OCI-LY1 (cell line): ENCODE measurements at regions not wholly inside any gene's neighbourhood (a gene's known extent, or its start where the extent isn't known, plus 50 kb on each side); places are given as distances from the start of the nearest gene placed in this dataset.

ENCODE experiments used
- H2AFZ ChIP-seq: fragments of 200-600 bp; sonication (generic), shearing (Covaris generic); 2 replicates; pipeline ENCODE4 v1.6.0; 2014; ENCODE audit warnings: antibody characterized with exemption, mild to moderate bottlenecking, low read length
- H3F3A ChIP-seq: fragments of 200-600 bp; sonication (generic), shearing (Covaris generic); 2 replicates; pipeline ENCODE4 v1.6.0; 2014; ENCODE audit warnings: mild to moderate bottlenecking, antibody characterized with exemption, low read length, moderate library complexity; ENCODE audit not compliant: insufficient read depth
- H3K27ac ChIP-seq: fragments of 200-600 bp; sonication (generic); 2 replicates; pipeline ENCODE4 v1.5.1; 2014; ENCODE audit warnings: low read length, mixed run types, mild to moderate bottlenecking, low read depth; ENCODE audit not compliant: poor library complexity, severe bottlenecking
- H3K27me3 ChIP-seq: fragments of 200-600 bp; sonication (generic); 2 replicates; pipeline ENCODE4 v1.6.0; 2014; ENCODE audit warnings: antibody characterized with exemption, mild to moderate bottlenecking, low read length, moderate library complexity; ENCODE audit not compliant: insufficient read depth
- H3K36me3 ChIP-seq: fragments of 200-600 bp; sonication (generic); 2 replicates; pipeline ENCODE4 v1.6.1; 2014; ENCODE audit warnings: mild to moderate bottlenecking, antibody characterized with exemption, low read length, moderate library complexity, mixed read lengths; ENCODE audit not compliant: insufficient read depth
- H3K4me1 ChIP-seq: fragments of 200-600 bp; sonication (generic); 2 replicates; pipeline ENCODE4 v1.5.1; 2014; ENCODE audit warnings: mild to moderate bottlenecking, low read length, moderate library complexity; ENCODE audit not compliant: insufficient read depth, severe bottlenecking
- H3K4me2 ChIP-seq: fragments of 200-600 bp; sonication (generic), shearing (Covaris generic); 2 replicates; pipeline ENCODE4 v1.6.1; 2014; ENCODE audit warnings: low read length
- H3K4me3 ChIP-seq: fragments of 200-600 bp; sonication (generic); 2 replicates; pipeline ENCODE4 v1.5.1; 2014; ENCODE audit warnings: low read length, low read depth, mild to moderate bottlenecking, mixed read lengths; ENCODE audit not compliant: poor library complexity, severe bottlenecking
- H3K79me2 ChIP-seq: fragments of 200-600 bp; shearing (Covaris generic); 2 replicates; pipeline ENCODE4 v1.6.1; 2016; ENCODE audit warnings: mixed run types, low read length, mixed read lengths; ENCODE audit not compliant: insufficient read depth
- H3K9ac ChIP-seq: fragments of 200-600 bp; sonication (generic), shearing (Covaris generic); 2 replicates; pipeline ENCODE4 v1.6.1; 2014; ENCODE audit warnings: mild to moderate bottlenecking, low read length, mixed read lengths
- H3K9me2 ChIP-seq: fragments of 200-600 bp; sonication (generic), shearing (Covaris generic); 2 replicates; pipeline ENCODE4 v1.6.1; 2014; ENCODE audit warnings: low read depth, mild to moderate bottlenecking, low read length, mixed read lengths
- H3K9me3 ChIP-seq: fragments of 200-600 bp; shearing (Covaris generic); 2 replicates; pipeline ENCODE4 v1.6.1; 2014; ENCODE audit warnings: low read length, mixed read lengths
- H4K20me1 ChIP-seq: fragments of 200-600 bp; sonication (generic), shearing (Covaris generic); 2 replicates; pipeline ENCODE4 v1.6.0; 2016; ENCODE audit warnings: mild to moderate bottlenecking, low read length; ENCODE audit not compliant: insufficient read depth
- EZH2 ChIP-seq: fragments of 200-600 bp; sonication (generic), shearing (Covaris generic); IDR thresholded peaks from 2 replicates; pipeline ENCODE4 v1.8.0; 2017; ENCODE audit warnings: borderline replicate concordance, mixed run types, mild to moderate bottlenecking, antibody characterized with exemption, low read length, moderate library complexity, mixed read lengths
- TF ChIP-seq, protein P1 (sequence below): fragments of 200-600 bp; sonication (generic), shearing (Covaris generic); IDR thresholded peaks from 2 replicates; pipeline ENCODE4 v1.5.1; 2017; ENCODE audit warnings: mild to moderate bottlenecking, antibody characterized with exemption, low read length, moderate library complexity, mixed read lengths

- no peaks in the 10 kb centered on the region for H4K20me1 ChIP-seq
- no peaks in the 10 kb centered on the region for H3K36me3 ChIP-seq
- H3K9ac ChIP-seq, result no peak overlapping the region
- H3K9me2 ChIP-seq, result no peaks in the 10 kb centered on the region
- no peak overlapping the region for H3K27ac ChIP-seq
- no peaks in the 10 kb centered on the region for H3F3A ChIP-seq
- no peaks in the 10 kb centered on the region for H3K27me3 ChIP-seq
- TF ChIP-seq, protein P1, sequence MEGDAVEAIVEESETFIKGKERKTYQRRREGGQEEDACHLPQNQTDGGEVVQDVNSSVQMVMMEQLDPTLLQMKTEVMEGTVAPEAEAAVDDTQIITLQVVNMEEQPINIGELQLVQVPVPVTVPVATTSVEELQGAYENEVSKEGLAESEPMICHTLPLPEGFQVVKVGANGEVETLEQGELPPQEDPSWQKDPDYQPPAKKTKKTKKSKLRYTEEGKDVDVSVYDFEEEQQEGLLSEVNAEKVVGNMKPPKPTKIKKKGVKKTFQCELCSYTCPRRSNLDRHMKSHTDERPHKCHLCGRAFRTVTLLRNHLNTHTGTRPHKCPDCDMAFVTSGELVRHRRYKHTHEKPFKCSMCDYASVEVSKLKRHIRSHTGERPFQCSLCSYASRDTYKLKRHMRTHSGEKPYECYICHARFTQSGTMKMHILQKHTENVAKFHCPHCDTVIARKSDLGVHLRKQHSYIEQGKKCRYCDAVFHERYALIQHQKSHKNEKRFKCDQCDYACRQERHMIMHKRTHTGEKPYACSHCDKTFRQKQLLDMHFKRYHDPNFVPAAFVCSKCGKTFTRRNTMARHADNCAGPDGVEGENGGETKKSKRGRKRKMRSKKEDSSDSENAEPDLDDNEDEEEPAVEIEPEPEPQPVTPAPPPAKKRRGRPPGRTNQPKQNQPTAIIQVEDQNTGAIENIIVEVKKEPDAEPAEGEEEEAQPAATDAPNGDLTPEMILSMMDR, result no peak
- no peak for TF ChIP-seq EZH2
- no peaks in the 10 kb centered on the region for H3K79me2 ChIP-seq
- H3K9me3 ChIP-seq, result no peaks in the 10 kb centered on the region
- no peak overlapping the region for H3K4me2 ChIP-seq
- no peak overlapping the region for H3K4me3 ChIP-seq
- H3K4me1 ChIP-seq, result no peaks in the 10 kb centered on the region
- no peak overlapping the region for H2AFZ ChIP-seq
Observed at GRCh38 chr6:91509039-91509438, 922.2 kb upstream of the MAP3K7 start.

- no peaks in the 10 kb centered on the region for H3K9me2 ChIP-seq
- no peak for TF ChIP-seq EZH2
- TF ChIP-seq, protein P1, result no peak
- H3K4me3 ChIP-seq, result no peak overlapping the region
- H3K9me3 ChIP-seq, result no peaks in the 10 kb centered on the region
- H3F3A ChIP-seq, result no peaks in the 10 kb centered on the region
- no peaks in the 10 kb centered on the region for H3K4me1 ChIP-seq
- no peak overlapping the region for H3K27ac ChIP-seq
- no peaks in the 10 kb centered on the region for H3K27me3 ChIP-seq
- no peaks in the 10 kb centered on the region for H3K36me3 ChIP-seq
- no peak overlapping the region for H2AFZ ChIP-seq
- H4K20me1 ChIP-seq, result no peaks in the 10 kb centered on the region
- H3K4me2 ChIP-seq, result no peak overlapping the region
- H3K79me2 ChIP-seq, result no peaks in the 10 kb centered on the region
- H3K9ac ChIP-seq, result no peak overlapping the region
Observed at GRCh38 chr6:91506509-91506908, 919.6 kb upstream of the MAP3K7 start.

- no peaks in the 10 kb centered on the region for H3K9me2 ChIP-seq
- no peaks in the 10 kb centered on the region for H3F3A ChIP-seq
- H3K4me3 ChIP-seq, result no peak overlapping the region
- no peak overlapping the region for H2AFZ ChIP-seq
- no peaks in the 10 kb centered on the region for H3K4me1 ChIP-seq
- H3K79me2 ChIP-seq, result no peaks in the 10 kb centered on the region
- no peak overlapping the region for H3K27ac ChIP-seq
- H3K9ac ChIP-seq, result no peak overlapping the region
- no peak overlapping the region for H3K4me2 ChIP-seq
- no peaks in the 10 kb centered on the region for H3K9me3 ChIP-seq
- H3K27me3 ChIP-seq, result no peaks in the 10 kb centered on the region
- H3K36me3 ChIP-seq, result no peaks in the 10 kb centered on the region
- TF ChIP-seq EZH2, result no peak
- TF ChIP-seq, protein P1, result no peak
- H4K20me1 ChIP-seq, result no peaks in the 10 kb centered on the region
Observed at GRCh38 chr6:91505199-91505598, 918.3 kb upstream of the MAP3K7 start.
